ENCODE measurements at regions not wholly inside any gene's neighbourhood (a gene's known extent, or its start where the extent isn't known, plus 50 kb on each side); places are given as distances from the start of the nearest gene placed in this dataset.

DNA sequence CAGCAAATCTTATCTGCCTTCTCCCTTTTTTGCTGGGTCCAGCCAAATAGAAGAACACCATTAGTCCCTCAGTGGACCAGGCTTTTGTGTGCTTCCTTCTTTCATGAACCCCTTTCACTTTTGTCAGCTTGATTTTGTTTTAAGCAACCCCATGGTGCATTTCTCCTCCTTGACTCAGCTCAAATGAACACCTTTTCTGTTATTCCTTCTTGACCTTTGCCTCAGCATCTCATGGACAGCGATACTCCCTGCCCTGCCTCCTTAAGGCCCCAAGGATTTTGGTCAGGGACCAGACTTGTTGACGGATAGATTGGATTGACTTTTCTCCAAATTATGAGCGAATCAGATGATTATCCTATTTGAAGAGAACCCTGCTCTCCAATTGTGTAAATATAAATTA, 356.6 kb upstream of the USP24 start:
- no peak for DNase-seq

DNA sequence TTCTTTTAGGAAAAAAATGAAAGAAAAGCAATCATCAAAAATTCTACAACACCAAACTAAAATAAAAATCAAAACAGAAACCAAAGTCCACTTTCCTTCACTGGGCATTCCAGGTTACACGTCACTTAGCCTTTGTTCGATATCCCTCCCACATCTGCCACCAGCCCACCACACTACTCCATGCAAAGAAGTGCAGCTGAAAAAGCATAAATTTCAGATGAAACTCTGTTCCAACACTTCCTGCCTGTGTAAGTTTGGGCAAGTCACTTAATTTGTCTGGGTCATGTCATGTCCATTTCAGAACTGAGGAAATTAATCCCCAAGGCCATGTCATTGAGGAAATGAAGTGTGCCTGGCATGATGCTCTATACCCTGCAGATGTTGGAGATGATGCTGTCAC, 354.3 kb upstream of the USP24 start:
- DNase-seq: no peak

DNA sequence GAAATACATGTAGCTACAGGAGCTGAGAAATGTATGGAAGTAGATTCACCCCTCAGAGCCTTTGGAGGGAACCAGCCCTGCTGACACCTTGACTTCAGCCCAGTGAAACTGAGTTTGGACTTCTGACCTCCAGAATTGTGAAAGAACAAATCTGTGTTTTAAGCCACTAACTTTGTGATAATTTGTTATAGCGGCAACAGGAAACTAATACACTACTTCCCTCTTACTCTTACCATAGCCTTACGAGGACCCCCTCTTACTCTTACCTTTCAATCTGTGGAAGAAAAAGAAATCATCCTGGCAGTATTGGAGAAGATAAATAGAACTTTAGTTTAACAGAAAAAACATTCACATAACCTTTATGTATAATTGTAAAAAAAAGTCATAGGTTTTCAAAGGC, 353.6 kb upstream of the USP24 start:
- DNase-seq: no peak

DNA sequence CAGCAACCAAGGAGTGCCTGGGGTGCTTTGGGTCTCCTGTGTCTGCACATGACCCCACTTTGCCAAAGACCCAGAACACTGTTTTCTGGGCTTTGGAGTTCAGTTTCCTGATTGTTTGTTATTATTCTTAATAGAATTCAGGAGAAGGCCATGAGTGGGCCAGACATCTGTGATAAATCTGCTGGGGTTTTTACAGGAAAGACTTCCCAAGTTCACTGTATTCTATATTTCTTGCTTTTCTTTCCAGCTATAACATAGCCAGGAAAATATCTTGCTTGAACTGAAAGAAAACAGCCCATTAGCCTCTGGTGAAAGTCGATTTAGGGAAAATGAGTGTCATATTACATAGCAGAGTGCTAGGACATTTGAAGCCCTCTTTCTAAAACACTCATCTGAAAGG, 345.1 kb upstream of the USP24 start:
- DNase-seq: peak; percentile 82

DNA sequence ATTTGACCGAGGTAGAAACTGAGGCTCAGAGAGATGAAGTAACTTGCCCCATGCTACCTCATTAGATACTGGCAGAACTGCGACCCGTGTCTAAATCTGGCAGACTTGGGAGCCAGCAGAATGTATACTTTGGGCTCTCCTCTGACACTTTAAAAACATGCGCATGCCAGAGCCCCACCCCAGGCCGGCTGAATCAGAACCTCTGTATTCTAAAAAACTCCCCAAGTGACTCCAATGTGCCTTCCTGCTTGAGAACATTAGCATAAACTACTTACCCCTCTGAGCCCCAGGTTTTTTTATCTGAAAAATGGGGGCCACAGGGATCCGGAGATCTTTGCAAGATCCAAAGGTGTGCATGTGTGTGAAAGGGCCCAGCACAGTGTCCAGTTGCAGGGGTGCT, 344.7 kb upstream of the USP24 start:
- DNase-seq: no peak

GRCh38 chr1:55559161-55559611, 344.0 kb upstream of the USP24 start:
- no peak for DNase-seq

GRCh38 chr1:55558515-55558914, 343.4 kb upstream of the USP24 start:
- DNase-seq: no peak

DNA sequence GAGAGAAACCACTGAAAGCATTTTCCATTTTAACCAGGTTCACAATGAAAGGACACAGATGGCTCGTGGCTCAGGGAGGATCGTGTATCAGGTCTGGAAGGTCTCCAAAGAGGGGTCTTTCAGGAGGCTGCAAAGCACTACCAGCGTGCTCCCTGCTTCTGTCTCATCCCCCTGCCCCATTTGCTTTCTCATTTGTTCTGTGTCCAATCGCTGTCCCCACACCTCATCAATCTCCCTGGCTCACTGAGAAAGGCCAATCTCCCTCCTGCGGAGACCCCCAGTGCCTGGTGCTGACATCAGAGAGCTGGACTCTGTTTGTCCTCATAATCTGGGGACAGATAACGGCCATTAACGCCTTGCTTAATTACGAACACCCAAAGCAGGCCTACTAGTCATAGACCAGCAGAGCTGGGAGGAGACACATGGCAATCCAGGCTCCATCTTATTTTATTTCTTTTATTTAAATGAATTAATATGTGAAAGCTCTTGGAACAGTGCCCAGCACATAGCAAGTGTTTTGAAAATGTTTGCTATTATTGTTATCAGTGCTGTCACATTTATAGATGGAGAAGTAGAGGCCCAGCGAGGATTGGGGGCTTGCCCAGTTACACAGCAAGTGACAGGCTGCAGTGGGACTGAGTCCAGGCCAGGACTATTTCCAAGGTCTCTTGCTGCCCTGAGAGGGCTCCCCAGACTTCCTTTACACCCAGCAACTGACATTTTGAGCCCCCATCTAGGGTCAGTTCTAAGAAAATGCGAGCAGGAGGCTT, 341.0 kb upstream of the USP24 start:
- DNase-seq: no peak

DNA sequence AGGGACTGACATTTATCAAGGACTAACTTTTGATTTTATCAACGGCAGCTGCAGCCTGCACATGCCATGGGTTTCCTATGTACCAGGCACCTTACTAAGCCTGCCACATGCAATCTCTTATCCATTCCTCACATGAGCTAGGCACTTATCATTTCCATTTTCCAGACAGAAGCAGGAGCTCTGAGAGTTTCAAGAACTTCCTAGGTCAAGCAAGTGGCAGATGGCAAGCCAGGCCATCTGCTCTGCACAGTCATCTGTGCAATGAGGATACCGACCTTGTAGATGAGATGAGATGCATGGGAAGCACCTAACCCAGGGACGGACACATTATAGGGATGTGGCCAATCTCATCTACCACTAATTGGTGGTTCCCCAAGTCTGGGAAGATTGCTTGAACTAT, 339.4 kb upstream of the USP24 start:
- DNase-seq: no peak

DNA sequence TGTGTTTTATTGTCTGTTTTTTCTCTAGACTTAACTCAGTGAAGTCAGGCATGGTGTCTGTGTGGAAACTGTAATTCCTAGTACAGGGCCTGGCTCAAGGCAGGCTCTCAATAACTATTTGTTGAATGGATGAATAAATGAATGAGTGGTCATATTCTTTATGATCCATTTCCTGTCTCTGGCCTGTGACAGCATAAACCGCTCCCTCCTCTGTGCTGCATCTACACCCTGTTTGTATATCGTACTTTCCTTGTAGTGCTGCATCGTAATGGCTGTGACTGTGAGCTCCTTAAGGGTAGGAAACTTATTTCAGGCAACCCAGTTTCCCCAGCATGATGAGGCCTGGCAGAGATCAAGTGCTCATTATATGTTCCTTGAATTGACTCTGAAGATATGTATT, 337.5 kb upstream of the USP24 start:
- no peak for DNase-seq

DNA sequence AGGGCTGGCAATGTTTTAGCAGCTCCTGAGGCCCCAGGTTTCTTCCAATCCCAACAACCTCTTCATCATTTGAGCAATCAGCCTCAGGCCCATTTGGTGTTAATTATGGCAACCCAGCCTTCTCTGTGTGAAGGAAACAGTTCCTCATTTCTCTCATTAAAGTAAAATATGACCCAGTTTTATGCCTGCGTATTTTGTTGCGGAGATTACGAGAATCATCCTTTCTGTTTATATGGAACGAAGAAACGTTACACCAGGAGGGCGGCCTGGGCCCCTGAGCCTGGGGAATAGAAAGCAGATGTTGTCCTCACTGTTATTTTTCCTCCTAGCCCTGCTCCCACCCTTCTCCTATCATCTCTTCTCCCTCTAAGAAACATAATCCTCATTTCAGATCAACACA, 332.2 kb upstream of the USP24 start:
- peak; percentile 56 for DNase-seq

DNA sequence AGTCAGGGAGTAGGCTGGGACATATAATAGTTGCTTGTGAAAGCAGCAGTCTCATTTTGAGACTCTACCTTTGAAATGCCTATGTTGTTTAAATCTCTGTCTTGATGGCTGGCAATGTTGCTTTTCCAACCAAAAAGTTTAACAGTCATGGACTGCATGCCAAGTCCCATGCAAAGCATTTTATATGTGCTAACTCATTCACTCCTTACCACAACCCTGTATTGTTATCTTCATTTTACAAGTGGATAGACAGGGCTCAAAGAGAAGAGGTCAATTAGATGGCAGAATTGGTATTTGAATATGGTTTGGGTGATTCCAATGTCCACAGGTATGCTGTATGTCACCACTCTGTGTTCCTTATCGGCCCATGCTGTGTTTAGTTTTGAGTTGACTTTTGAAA, 331.4 kb upstream of the USP24 start:
- no peak for DNase-seq

GRCh38 chr1:55544826-55545225, 329.7 kb upstream of the USP24 start:
- DNase-seq: no peak

GRCh38 chr1:55542901-55543504, 327.8 kb upstream of the USP24 start:
- DNase-seq: peak; percentile 5

DNA sequence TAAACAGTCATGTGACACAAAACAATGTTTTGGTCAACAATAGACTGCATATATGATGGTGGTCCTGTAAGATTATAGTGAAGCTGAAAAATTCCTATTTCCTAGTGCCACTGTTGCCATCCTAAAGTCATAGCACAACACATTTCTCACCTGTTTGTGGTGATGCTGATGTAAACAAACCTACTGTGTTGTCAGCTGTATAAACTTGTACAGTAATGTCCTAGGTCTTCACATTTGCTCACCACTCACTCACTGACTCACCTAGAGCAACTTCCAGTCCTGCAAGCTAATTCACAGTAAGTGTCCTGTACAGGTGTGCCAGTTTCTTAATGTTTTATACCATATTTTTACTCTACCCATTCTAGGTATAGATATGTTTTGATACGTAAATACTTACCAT, 326.1 kb upstream of the USP24 start:
- no peak for DNase-seq

GRCh38 chr1:55539652-55540512, 324.7 kb upstream of the USP24 start:
- DNase-seq: no peak

DNA sequence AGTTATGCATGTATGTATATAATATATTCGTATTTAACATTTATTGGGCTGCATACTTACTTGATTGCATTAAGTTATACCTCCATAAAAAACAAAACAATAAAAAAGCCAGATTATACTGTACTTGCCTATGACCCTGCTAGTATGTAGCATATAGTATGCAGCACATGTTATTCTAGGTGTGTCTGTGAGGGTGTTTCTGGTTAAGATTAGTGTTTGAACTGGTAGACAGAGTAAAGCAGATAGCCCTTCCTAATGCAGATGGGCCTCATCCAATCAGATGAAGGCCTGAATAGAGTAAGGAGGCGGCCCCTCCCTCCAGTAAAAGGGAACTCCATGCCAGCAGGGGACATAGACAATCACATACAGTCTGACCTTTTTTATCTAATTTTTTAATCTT, 323.3 kb upstream of the USP24 start:
- no peak for DNase-seq

DNA sequence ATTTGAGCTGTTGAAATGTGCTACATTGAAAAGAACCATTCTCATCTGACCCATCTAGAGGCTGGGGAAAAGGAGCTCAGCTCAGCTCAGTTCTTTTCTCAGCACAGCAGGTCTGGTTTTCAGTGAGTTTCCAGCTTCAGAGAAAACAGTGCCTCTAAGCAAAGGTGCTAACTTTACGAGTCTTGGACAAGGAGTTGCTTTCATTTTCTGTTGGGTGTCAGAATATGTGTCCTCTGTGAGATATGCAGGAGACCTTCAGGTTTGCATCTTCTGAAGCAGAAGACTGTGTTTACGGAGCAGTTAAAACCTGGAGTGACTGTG, 321.3 kb upstream of the USP24 start:
- no peak for DNase-seq

GRCh38 chr1:55535724-55536544, 320.8 kb upstream of the USP24 start:
- no peak for DNase-seq

DNA sequence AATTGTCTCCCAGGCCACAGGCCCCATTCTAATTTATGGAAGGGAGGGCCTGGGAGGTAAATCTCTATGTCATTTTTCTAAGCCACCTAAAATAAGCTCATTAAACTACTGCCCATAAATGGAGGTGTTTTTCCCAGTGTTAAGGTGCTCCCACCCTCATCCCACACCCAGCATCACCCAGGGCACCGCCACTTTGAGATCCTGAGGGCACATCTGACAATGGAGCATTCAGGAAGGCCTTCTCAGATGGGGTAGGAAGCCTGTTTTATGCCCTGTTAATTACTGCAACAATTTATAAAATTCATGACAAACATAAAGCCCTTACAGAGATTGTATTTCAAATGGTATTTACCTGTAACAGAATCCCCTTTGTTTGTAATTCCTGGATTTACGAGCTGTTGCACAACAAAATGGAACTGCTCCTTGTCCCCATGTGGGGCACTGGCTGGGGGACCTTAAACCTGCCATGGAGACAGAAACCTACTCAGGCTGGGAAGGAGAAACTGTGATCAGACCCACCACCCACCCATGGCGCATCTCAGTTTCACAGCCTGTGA, 319.5 kb upstream of the USP24 start:
- no peak for DNase-seq

- DNase-seq: no peak
Observed at GRCh38 chr1:55531644-55532043, 316.5 kb upstream of the USP24 start.
